NCI-H2081 (cell line): ENCODE measurements at regions not wholly inside any gene's neighbourhood (a gene's known extent, or its start where the extent isn't known, plus 50 kb on each side); places are given as distances from the start of the nearest gene placed in this dataset.

ENCODE experiments used
- DNase-seq, 2 experiments: peaks; one replicate each; lab custom pipeline; 2025; lab: John Stamatoyannopoulos, UW

DNA sequence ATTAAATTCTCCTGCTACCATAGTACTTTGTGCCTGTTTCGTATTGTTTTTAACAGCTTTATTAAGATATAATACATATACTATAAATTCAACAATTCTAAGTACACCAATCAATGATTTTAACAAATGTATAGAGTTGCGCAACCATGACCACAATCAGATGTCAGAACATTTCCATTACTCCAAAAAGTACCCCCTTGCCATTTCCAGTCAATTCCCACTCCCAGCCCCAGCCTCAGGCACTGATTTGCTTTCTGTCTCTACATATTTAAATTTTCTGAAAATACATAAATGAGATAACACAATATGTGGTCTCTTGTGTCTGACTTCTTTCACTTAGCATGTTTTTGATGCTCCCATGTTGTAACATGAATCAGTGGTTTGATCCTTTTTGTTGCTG is 193.9 kb downstream of the FIGN start:
- no peak for DNase-seq

DNA sequence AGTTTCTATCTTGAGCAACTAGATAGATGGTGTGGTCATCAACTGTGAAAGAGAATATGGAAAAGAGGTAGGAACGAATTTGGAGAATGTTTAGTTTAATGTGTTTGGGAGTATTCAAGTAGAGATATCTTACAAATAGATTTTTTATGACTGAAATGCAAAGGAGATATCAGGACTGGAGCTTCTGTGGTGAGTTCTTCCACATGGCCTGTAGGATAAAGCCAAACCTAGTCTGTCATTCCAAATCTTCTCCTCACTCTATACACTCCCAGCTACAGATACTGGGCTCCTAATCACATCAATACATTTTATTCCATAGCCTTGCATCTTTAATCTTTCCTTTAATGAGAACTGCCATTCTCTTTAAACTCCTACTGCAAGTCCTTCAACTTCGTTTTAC is 194.3 kb downstream of the FIGN start:
- DNase-seq = no peak

DNA sequence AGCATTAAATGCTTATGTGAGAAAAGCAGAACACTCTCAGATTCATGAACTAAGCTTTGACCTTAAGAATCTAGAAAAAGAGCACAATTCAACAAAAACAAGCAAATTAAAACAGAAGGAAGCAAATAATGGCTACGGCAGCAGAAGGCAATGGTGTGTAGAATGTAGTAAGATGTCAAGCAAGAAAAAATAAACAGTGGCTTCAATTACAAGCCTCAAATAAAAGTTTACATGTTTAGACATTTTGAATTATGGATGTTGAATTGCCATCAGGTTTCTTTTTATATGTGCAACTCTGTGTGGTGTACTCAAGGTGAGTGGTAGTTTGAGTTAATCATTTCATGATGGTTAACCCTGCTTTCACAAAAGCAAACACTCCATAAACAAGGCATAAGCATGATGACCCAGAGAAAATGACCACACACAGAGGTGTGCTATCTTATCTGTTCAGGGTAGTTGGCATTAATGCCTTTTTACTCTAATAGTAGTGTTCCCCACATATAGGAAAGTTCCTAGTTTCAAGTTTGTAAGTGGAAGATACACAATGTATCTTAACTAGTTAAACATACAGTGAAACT is 207.1 kb downstream of the FIGN start:
- no peak for DNase-seq

DNA sequence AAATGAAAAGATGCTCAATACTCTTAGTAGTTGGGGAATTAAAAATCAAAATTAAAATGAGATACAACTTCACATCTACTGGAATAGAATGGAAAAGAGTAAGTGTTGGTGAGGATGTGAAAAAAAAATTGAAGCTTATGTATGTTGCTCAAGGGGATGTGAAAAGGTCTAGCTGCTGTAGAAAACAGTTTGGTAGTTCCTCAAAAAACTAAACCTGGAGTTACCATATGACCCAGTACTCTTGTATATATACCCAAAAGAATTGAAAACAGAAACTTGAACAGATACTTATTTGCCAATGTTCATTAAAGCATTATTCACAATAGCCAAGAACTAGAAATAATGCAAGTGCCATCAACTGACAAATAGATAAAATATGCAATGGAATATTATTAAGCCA is 208.4 kb downstream of the FIGN start:
- DNase-seq = no peak

DNA sequence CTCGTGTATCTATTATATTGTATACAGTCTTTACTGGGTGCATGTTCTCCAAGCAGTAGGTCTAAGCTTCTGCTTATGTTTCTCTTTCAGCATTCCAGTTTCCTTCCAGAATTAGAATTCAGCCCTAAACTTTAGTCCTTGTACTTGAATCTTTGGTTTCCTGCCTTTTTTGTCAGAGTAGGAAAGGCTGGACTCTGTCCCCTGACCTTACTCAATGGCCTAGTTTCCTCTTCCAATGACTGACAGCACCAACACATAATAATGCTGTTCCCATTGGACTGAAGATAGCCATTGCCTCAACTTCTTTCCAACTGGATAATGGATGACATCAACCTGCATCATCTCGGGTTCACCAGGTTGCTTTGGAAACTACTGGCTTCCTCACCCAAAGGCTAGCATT is 217.0 kb downstream of the FIGN start:
- no peak for DNase-seq

DNA sequence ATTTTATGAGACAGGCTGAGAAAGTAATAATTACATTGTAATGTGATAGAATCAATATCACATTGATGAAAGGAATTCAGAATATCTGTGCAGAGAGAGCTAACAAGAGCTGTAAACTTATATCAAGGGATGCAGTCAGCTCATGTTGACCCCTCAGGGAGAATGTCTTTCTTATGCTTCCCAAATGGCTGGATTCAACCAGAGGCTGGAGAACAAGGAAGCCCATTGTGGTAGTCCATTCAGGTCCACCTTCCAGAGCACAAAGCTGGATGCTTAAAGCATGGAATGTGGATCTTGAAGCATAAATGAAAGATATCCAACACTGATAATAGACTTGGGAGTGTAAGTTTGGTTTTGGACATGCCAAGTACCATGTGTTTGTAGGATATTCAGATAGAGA is 220.0 kb downstream of the FIGN start:
- no peak for DNase-seq

DNA sequence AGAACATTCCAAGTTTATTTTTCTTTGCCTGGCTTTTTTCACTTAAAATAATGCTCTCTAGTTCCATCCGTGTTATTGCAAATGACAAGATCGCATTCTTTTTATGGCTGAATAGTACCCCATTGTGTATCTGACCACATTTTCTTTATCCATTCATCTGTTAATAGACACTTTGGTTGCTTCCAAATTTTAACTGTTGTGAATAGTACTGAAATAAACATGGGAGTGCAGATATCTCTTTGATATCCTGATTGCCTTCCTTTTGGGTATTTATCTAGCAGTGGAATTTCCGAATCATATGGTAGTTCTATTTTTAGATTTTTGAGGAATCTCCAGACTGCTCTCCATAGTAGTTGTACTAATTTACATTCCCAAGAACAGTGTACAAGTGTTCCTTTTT is 230.5 kb downstream of the FIGN start:
- DNase-seq = no peak

DNA sequence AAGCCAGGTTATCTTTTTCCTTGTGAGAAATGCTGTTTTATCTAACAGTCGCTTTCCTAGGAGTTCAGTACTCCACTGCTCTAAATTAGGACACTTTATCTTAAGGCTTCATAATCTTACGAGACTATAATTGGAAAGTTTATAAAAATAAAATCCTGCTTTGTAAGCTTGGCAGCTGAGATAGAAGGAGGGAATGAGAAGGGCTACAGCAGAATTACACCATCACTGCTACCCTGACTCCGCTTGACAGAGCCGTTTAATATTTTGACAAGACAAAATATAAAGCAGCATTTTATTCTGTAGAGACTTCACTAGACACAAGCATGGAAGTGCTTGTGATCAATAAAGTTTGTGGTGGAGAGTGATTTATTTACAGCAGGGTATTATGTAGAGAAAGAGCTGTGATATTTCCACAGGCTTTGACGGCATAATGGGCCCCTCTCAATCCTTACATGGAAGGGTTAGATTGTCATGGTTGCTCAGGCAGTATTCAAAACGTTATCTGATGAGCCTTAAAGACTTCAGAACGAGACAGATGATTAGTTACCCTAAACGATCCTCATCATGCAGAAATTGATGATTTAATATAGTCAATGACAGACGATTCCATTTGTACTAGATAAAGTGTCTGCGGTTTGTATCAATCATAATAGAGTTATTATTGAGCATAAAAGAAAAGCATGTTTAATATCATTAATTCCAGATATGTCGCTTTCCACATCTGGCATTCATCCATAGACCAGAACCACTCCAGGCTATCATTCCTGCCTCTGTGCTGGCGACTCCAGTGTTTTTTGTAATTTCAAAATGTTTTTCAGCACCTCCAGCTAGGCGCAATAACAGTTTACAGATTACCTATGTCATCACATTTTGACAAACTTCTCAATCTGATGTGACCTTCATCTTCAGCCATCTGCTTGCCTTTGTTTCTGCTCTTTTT is 242.2 kb downstream of the FIGN start:
- no peak for DNase-seq

DNA sequence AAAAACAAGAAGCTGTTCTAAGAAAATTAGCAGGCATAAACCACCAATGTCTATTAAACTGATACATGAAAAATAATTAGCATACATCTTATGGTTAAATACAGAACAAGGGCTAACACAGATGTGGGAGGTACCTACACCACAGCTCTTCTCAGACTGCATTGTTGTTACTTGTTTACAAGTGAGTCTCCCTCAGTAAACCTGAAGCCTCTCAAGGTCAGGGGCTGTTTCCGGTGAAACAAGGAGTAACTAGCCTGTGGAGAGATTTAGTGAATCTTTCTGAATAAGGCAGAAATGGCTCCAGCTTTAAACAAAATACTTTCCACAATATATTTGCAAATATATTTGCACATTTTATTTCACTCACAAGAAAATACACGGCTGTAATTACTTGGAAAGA is 244.0 kb downstream of the FIGN start:
- DNase-seq = no peak

DNA sequence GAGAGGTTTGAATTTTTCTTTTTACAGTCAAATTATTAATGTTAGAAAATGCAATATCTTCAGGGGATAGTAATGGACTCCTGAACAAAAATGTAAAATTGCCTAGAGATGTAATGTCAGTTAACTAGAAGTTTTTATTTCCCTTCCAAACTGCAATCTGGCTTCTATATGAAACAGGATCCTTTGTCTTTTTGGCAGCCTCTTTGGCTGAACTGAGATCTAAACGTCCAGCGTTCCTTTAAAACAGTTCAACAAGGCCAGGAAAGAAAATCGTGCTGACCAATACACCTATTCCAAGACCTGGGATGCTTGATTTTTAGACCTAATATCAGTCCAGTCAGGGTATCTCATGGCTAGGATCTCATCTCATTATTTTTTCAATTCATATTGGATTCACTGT is 245.5 kb downstream of the FIGN start:
- DNase-seq = no peak

DNA sequence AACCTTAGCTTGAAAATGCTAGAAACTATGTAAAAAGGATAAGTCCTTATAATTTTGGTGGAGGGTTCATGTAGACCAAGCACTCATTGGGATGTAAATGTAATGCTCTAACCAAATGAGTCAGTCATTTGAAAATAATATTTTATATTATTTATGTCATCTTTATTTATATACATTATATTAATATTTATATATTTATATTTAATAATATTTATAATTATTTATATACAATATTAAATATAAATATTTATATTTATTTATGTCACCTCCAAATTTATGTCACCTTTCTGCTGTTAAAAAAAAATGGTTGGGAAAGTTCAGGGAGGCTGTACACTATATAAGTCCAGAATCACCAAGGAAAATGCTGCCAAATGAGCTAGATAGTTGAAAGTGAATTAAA is 254.3 kb downstream of the FIGN start:
- no peak for DNase-seq

DNA sequence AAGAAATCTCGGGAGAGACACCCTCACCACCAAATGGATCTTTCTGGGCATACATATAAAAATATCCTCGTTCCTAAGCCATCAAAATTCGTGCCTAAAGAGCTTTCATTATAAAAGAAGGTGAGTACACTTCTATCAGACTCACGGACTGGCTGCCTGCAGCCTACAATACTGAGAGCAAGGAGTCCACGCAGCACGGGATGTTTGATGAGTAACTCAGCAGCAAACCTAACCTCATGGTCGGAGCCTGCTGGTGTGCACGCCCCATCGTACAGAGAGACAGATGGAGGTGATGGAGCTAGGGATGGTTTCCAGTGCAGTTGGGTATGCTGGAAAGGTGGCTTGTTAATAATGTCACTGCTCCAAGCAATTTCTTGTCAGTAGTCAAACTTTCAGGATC is 256.2 kb downstream of the FIGN start:
- no peak for DNase-seq

DNA sequence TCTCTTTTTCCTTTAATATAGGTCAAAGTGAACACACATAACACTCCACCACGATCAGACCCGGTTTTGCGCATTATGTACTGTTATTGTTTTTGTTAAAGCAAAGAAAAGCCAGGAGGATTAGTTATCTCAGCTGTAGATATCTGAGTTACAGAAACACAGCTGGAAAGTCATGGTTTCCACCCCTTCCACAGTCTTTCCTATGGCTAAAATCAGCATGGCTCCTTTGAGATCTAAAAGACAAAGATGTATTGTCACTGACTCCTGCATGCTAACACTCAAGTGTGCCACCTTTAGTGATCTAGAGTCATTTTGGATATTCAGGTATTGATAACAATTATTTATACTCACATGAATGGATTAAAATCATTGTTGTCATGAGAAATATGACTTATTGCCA is 260.0 kb downstream of the FIGN start:
- no peak for DNase-seq

DNA sequence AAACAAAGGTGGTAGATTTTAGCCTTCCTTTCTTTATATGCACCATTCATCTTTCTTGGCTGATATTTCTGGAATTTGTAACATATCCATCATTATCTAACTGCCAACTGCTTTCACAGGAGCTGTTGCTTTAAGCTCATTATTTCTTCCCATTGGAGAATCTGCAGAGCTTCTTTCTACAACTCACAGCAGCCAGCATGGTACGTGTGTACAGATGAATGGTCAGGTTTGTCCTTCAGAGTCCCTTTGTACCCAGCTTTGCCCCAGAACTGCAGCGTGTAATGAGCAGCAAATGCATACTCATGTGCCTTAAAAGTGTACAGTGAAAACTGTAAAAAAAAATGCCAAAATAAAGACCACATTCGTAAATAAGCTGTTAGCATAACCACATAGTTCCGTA is 260.9 kb downstream of the FIGN start:
- no peak for DNase-seq

DNA sequence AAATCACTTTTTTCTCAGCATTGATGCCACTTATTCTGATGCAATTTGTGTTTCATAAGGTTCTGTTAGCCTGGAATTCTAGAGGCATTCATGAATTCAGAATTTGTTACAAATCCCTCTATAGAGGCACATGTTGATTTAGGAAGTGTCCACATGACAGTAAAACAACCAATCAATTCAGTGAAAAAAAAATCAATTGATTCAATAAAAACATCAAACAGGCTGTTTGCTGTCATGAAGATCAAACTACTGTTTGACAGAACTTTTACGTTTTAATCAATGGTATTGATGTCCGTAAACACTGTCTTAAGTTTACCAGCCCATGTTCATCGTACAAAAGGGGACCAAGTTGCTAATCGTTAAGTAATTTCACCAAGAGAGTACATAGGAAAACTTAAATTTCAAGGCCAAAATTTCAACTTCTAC is 261.5 kb downstream of the FIGN start:
- no peak for DNase-seq

DNA sequence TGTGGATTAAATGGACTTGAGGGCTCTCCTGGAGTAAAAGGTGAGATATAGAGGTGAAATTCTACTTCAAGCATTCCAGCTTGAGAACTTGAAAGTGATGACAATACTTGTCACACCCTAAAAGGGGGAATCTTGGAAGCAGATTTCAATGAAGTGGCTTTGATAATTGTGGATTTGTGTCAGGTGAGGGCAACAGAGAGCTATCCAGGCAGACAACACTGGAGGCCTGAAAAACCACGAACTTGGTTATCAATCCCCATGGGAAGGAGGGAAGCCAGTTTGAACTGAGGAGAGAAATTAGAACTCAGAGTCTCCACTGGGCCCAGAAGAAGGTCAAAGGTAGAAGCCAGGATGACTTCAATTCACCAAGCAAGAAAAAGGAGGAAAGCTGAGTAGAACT is 263.9 kb downstream of the FIGN start:
- peak; percentile 7 to 70 for DNase-seq

DNA sequence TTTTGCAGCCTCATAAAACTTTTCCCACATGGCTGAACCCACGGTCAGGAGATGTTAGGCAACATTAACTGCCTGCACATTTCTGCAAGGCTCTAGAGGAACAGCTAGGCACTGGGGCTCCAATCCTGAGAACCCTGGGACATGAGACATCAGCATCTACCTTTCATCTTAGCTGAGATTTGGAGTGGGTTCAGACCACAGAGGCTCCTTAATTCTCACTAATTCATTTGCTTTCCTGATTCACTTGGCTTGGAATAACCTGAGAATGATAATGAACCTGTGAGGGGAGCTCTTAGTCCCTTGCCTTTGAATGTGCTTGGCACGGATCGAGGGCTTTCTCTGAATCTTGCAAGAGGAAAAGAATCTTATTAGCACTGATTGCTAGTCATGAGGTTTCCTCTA is 266.2 kb downstream of the FIGN start:
- DNase-seq = peak; percentile 5 to 50

DNA sequence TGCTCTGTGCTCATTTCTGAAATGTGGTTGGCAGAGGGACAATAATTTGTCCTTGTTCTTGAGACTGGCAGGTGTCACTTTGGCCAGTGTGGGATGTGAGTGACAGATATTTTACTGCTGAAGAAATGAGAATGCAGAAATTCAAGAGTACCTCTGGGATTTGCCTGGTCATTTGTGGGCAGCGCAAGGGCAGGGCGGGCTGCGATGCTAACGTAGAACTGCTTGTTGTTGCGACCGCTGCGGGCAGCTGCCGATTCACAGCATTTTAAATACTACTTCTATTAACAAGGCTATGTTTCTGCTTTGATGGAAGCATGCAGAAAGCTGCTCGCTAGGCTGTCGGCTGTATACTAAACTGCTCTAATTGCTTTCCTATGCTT is 268.6 kb downstream of the FIGN start:
- DNase-seq = peak; percentile 53 to 82

DNA sequence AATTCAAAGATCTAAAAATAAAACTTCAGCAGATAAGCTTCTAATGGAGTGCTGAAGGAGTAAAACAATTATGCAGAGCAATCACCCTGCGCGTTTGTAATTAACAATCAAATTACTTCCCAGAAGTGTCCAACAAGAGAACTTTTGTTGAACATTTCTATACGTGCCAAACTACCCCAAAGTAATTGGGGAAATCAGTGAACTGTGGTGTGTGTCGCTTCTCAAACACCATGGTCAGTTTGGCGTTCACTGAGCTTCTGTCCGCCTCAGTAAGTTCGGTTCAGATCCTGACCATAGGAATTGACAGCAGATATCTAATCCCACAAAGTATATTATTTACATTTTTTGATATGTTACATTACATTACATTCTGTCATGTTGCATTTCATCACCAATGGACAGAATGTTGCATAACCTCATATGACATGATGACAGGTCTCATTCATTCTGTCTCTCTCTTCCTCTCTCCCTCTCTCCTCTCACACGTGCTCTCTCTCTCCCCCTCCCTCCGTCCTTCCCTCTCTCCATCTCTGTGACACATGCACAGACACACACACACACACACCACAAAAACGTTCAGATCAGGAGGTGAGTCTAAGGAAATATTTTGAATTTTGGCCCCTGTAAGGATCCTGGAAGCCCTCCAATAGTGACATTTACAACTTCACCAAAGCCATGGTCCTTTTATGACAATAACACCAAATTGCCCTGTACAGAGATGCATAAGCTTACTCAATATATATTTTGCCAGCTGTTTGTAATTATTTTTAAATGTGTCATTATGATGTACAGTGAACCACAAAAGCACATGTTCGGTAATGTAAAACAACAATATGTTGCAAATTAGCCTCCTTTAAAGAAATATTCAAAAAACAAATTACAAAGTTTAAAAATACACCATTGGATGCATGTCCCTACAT is 269.2 kb downstream of the FIGN start:
- DNase-seq = peak; percentile 33 to 71

DNA sequence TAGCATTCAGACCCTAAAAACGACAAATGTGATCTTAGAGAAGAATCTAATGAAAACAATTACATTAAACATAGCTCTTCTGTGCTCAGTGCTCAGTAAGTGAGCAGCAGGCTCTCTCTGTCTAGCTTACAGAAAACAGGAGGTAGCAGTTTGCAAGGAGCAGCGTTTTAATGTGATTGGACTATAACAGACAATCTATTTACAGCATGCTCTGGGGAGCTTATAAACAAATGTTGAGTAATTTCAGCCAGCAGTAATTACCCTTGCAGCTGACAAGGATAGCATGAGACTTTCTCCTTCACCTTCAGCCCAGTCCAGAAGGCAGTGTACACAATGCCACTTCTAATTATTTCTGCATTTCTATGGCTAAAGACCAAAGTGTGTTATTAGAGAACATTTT is 270.4 kb downstream of the FIGN start:
- DNase-seq = peak; percentile 16 to 67

DNA sequence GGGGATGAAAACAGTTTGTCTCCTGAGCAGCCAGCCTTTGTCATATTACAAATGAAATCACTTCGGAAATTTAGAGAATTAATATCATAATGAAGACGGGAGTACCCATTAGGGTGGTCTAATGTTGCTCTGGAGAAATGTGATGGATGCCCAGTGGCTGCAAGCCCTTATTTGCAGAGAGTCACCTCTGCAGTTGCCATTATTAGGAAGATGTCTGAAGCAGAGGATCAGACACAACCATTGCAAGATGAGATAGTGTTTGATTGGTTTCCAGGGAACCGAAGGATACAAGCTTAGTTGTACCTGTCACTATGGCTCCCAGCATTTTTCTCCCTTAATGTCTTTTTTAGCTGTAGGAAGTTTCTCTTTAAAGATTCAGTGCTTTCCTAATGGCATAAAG is 272.4 kb downstream of the FIGN start:
- DNase-seq = no peak

DNA sequence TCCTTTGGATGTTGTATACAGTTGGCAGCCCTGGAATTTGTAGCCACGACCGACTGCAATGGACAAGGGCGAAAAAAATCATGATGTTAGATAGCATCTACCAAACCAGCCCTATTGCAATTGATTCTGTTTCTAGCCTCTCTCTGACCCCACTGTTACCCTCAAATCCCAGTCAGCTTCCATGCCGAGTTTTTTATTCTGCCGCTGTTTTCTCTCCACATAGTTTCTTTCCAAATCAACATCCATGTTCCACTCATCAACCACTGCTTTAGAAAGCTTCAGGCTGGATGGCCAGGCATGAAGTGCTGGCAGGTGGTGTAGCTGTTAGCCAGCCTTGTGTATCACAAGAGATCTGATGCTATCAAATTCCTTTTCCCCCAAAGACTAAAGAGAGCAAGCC is 272.8 kb downstream of the FIGN start:
- DNase-seq = peak in 1 of 2 experiments; percentile 13

DNA sequence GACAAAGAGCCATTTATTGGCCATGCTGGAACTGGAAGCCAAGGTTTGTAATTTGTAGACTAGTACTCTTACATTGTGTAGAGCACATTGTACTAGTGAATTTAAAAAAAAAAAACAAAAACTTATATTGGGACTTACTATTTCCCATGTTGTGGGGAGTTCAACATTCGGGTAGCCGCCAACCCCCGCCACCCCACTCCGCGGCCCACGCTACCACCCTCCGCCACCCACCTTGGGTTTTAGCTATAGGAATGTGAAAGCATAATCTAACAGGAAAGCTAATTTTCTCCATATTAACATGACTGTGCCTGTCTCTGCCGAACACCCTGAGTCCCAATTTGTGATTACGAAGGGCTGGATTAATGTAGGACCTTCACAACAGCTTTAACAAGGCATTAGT is 275.8 kb downstream of the FIGN start:
- no peak for DNase-seq
